Prostate gland (tissue), 2 donors: ENCODE measurements at regions not wholly inside any gene's neighbourhood (a gene's known extent, or its start where the extent isn't known, plus 50 kb on each side); places are given as distances from the start of the nearest gene placed in this dataset.
A peak's percentile ranks its signal among the peaks of the same experiment; 100 is the strongest.

Experiments used
- POLR2A ChIP-seq: fragments of 450-650 bp; IDR thresholded peaks from one replicate; pipeline ENCODE4 v1.6.1; 2016; ENCODE audit warnings: antibody characterized with exemption, mild to moderate bottlenecking
- TF ChIP-seq, protein P1 (sequence below), 4 experiments: fragments of 200-600 bp in 2 of 4; fragments of 450-650 bp in 2 of 4; sonication (generic) in 2 of 4; IDR thresholded peaks; 1 replicate in 3 of 4; 2 replicates in 1 of 4; pipeline ENCODE4 v1.5.1; 2016 to 2019; ENCODE audit warnings: antibody characterized with exemption in 4 of 4, mild to moderate bottlenecking in 2 of 4, moderate library complexity in 2 of 4

- TF ChIP-seq POLR2A, result no peak
- TF ChIP-seq, protein P1, sequence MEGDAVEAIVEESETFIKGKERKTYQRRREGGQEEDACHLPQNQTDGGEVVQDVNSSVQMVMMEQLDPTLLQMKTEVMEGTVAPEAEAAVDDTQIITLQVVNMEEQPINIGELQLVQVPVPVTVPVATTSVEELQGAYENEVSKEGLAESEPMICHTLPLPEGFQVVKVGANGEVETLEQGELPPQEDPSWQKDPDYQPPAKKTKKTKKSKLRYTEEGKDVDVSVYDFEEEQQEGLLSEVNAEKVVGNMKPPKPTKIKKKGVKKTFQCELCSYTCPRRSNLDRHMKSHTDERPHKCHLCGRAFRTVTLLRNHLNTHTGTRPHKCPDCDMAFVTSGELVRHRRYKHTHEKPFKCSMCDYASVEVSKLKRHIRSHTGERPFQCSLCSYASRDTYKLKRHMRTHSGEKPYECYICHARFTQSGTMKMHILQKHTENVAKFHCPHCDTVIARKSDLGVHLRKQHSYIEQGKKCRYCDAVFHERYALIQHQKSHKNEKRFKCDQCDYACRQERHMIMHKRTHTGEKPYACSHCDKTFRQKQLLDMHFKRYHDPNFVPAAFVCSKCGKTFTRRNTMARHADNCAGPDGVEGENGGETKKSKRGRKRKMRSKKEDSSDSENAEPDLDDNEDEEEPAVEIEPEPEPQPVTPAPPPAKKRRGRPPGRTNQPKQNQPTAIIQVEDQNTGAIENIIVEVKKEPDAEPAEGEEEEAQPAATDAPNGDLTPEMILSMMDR (IDR thresholded peaks at IDR 0.05), result peak in 2 of 4 experiments; percentile 16
These were observed 380.8 kb downstream of the LMO7 start for GRCh38 chr13:76016799-76017400.
